IMR-90 (cell line): ENCODE measurements at regions not wholly inside any gene's neighbourhood (a gene's known extent, or its start where the extent isn't known, plus 50 kb on each side); places are given as distances from the start of the nearest gene placed in this dataset.

Experiments used
- ATAC-seq: fragments of 200-7000 bp; cut with Tn5 transposase; 2 replicates; pipeline ENCODE4 v1.9.1; 2020; ENCODE audit warnings: low read depth, mild to moderate bottlenecking, moderate library complexity
- BruUV-seq: library from RNA; stranded (reverse); fragments of 400-500 nt; replicated peaks from 2 replicates; lab custom pipeline; 2021; lab: Mats Ljungman, UMichigan
- CTCF ChIA-PET: fragments of 300-600 bp; formaldehyde crosslinking; extraction: SDS; loops from one replicate; lab custom pipeline; 2021; ENCODE audit warnings: antibody characterized with exemption; lab: Yijun Ruan, JAX
- POLR2A ChIA-PET: fragments of 300-600 bp; sonication (Branson Sonifier 250); formaldehyde crosslinking; loops from one replicate; lab custom pipeline; 2022; ENCODE audit warnings: antibody characterized with exemption; ENCODE audit not compliant: unreplicated experiment; lab: Charles Lee
- DNase-seq: peaks from one replicate; pipeline ENCODE4 v3.0.0; 2013
- H2AFZ ChIP-seq: replicated peaks from 2 replicates; pipeline ENCODE3; 2013; ENCODE audit warnings: low read length, mild to moderate bottlenecking; ENCODE audit not compliant: poor library complexity
- H2AK5ac ChIP-seq: 2 replicates; pipeline ENCODE4 v1.6.1; 2013; ENCODE audit warnings: low read depth, low read length, inconsistent platforms
- H2AK9ac ChIP-seq: replicated peaks from 2 replicates; pipeline ENCODE3; 2013; ENCODE audit warnings: mild to moderate bottlenecking, low read depth, low read length, moderate library complexity; ENCODE audit not compliant: poor library complexity
- H2BK120ac ChIP-seq: 2 replicates; pipeline ENCODE4 v1.6.1; 2013; ENCODE audit warnings: low read depth, low read length, inconsistent platforms
- H2BK15ac ChIP-seq: 3 replicates; pipeline ENCODE4 v1.6.1; 2013; ENCODE audit warnings: low read depth, low read length, inconsistent platforms
- H2BK20ac ChIP-seq: 2 replicates; pipeline ENCODE4 v1.6.1; 2013; ENCODE audit warnings: low read depth, mild to moderate bottlenecking, inconsistent platforms, low read length, moderate library complexity
- H2BK5ac ChIP-seq: 2 replicates; pipeline ENCODE4 v1.6.1; 2013; ENCODE audit warnings: mild to moderate bottlenecking, low read depth, low read length, inconsistent platforms; ENCODE audit not compliant: poor library complexity, severe bottlenecking
- H3K14ac ChIP-seq: replicated peaks from 2 replicates; pipeline ENCODE4 v1.6.1; 2013; ENCODE audit warnings: low read depth, low read length, inconsistent platforms
- H3K18ac ChIP-seq: 2 replicates; pipeline ENCODE4 v1.6.1; 2013; ENCODE audit warnings: low read depth, low read length, control low read depth
- H3K23ac ChIP-seq: 2 replicates; pipeline ENCODE4 v1.6.1; 2013; ENCODE audit warnings: low read depth, low read length, inconsistent platforms
- H3K27ac ChIP-seq: 2 replicates; pipeline ENCODE4 v1.5.1; 2013; ENCODE audit warnings: mild to moderate bottlenecking, control low read depth, low read length; ENCODE audit not compliant: insufficient read depth
- H3K27me3 ChIP-seq: 2 replicates; pipeline ENCODE4 v1.6.1; 2013; ENCODE audit warnings: low read length; ENCODE audit not compliant: control insufficient read depth, insufficient read depth
- H3K36me3 ChIP-seq: 2 replicates; pipeline ENCODE4 v1.6.1; 2013; ENCODE audit warnings: low read length, mixed read lengths; ENCODE audit not compliant: control insufficient read depth, insufficient read depth
- H3K4ac ChIP-seq: 2 replicates; pipeline ENCODE4 v1.6.1; 2013; ENCODE audit warnings: low read depth, low read length, inconsistent platforms
- H3K4me1 ChIP-seq: 2 replicates; pipeline ENCODE4 v1.6.1; 2013; ENCODE audit warnings: low read length, mixed read lengths; ENCODE audit not compliant: control insufficient read depth, insufficient read depth
- H3K4me2 ChIP-seq: 2 replicates; pipeline ENCODE4 v1.6.1; 2013; ENCODE audit warnings: low read depth, mild to moderate bottlenecking, control low read depth, low read length, moderate library complexity
- H3K4me3 ChIP-seq: 2 replicates; pipeline ENCODE4 v1.5.1; 2013; ENCODE audit warnings: low read depth, mild to moderate bottlenecking, control low read depth, low read length, moderate library complexity; ENCODE audit not compliant: insufficient read depth
- H3K56ac ChIP-seq: 2 replicates; pipeline ENCODE4 v1.6.1; 2013; ENCODE audit warnings: low read length, inconsistent platforms; ENCODE audit not compliant: insufficient read depth; ENCODE audit errors: extremely low read depth
- H3K79me1 ChIP-seq, 2 experiments: 2 replicates each; pipeline ENCODE4 v1.6.1; 2013; ENCODE audit warnings: low read length in 2 of 2, inconsistent platforms in 1 of 2, low read depth in 1 of 2
- H3K9ac ChIP-seq: 2 replicates; pipeline ENCODE4 v1.6.1; 2013; ENCODE audit warnings: low read depth, low read length, control low read depth
- H3K9me1 ChIP-seq: 2 replicates; pipeline ENCODE4 v1.6.1; 2013; ENCODE audit warnings: low read length, inconsistent platforms; ENCODE audit not compliant: insufficient read depth
- H3K9me3 ChIP-seq: 2 replicates; pipeline ENCODE4 v1.6.1; 2013; ENCODE audit warnings: low read length; ENCODE audit not compliant: control insufficient read depth, insufficient read depth
- H4K20me1 ChIP-seq: 2 replicates; pipeline ENCODE4 v1.6.1; 2013; ENCODE audit warnings: low read length, inconsistent platforms; ENCODE audit not compliant: insufficient read depth
- H4K5ac ChIP-seq: 2 replicates; pipeline ENCODE4 v1.6.1; 2013; ENCODE audit warnings: mild to moderate bottlenecking, low read depth, low read length, control low read depth
- H4K8ac ChIP-seq, 2 experiments: 2 replicates each; pipeline ENCODE4 v1.6.1; 2013; ENCODE audit warnings: low read depth in 2 of 2, low read length in 2 of 2, control low read depth in 1 of 2, inconsistent platforms in 1 of 2
- H4K91ac ChIP-seq: 2 replicates; pipeline ENCODE4 v1.6.1; 2013; ENCODE audit warnings: low read depth, low read length, inconsistent platforms; ENCODE audit not compliant: insufficient read depth
- MAFK ChIP-seq: IDR thresholded peaks from 2 replicates; pipeline ENCODE4 v1.6.1; 2012; ENCODE audit warnings: low read depth, low read length, improper control_type of control experiment
- MAZ ChIP-seq: IDR thresholded peaks from 2 replicates; pipeline ENCODE4 v1.6.1; 2012; ENCODE audit warnings: low read depth, mild to moderate bottlenecking, low read length, improper control_type of control experiment, moderate library complexity, borderline replicate concordance
- NFE2L2 ChIP-seq: fragments of 150-350 bp; IDR thresholded peaks from 2 replicates; pipeline ENCODE4 v1.6.1; 2016; ENCODE audit warnings: low read depth, mild to moderate bottlenecking, low read length
- RAD21 ChIP-seq: IDR thresholded peaks from 2 replicates; pipeline ENCODE4 v1.6.1; 2012; ENCODE audit warnings: low read length, improper control_type of control experiment
- WGBS, 2 experiments: methylation state at CpG; one replicate each; pipeline versions ENCODE4 v1.1.5 to v1.1.7; 2013; ENCODE audit warnings: missing lambda C conversion rate in 2 of 2; ENCODE audit not compliant: insufficient read length in 1 of 2; ENCODE audit errors: extremely low coverage in 2 of 2; 5-methylcytosine and 5-hydroxymethylcytosine counted together
- dilution Hi-C: fragments of 300-500 bp; cut with HindIII; formaldehyde crosslinking; loops from one replicate; pipeline ENCODE4 v1.14.3; 2018; ENCODE audit warnings: low sequenced_read_pairs; ENCODE audit not compliant: unreplicated experiment
- in situ Hi-C: fragments of 300-500 bp; cut with MboI; formaldehyde crosslinking; loops from 3 replicates; pipeline ENCODE4 v1.14.3; 2019; ENCODE audit warnings: low sequenced_read_pairs, inconsistent platforms, mixed read lengths
- intact Hi-C: fragments of 100-400 bp; cut with micrococcal nuclease; formaldehyde crosslinking; loops from 2 replicates; pipeline ENCODE4 v1.10.0; 2022

GRCh38 chr10:78716043-78716660 lies 352.6 kb upstream of the ZMIZ1 start:
- no peak for TF ChIP-seq RAD21
- TF ChIP-seq MAZ = no peak
- TF ChIP-seq NFE2L2 = no peak
- no peak for TF ChIP-seq MAFK
- no peaks in the 10 kb centered on the region for H3K9me3 ChIP-seq
- no peak overlapping the region for H3K56ac ChIP-seq
- POLR2A ChIA-PET = no interaction called here
- 0 out of 2 replicates have a peak overlapping the region, but pooled peaks have one; percentile 15 for H3K23ac ChIP-seq
- no peak overlapping the region for H3K9ac ChIP-seq
- H3K4ac ChIP-seq = no peak overlapping the region
- no peak overlapping the region for H2BK5ac ChIP-seq
- H3K18ac ChIP-seq = no peak overlapping the region
- H3K27me3 ChIP-seq = peaks cover 5% of the 10 kb centered on the region
- dilution Hi-C loops = no loop called here
- peak overlapping the region; percentile 51; the same call in 1 of the 2 replicates for H2AK5ac ChIP-seq
- H3K9me1 ChIP-seq = peaks cover 5% of the 10 kb centered on the region; the same call in 1 of the 2 replicates
- no peak overlapping the region for H3K4me2 ChIP-seq
- in situ Hi-C loops = no loop called here
- intact Hi-C loops = no loop called here
- CTCF ChIA-PET = no interaction called here
- H3K4me3 ChIP-seq = no peak overlapping the region
- H4K8ac ChIP-seq = no peak overlapping the region
- H2BK120ac ChIP-seq = no peak overlapping the region
- peak overlapping the region; percentile 47; the same call in 1 of the 2 replicates for H2BK20ac ChIP-seq
- no peaks in the 10 kb centered on the region for H4K20me1 ChIP-seq
- 70% methylated on average over 3 of the region's 6 CpGs; no CpG with 5 or more reads in 1 of the 2 experiments for WGBS, 2 experiments
- H2BK15ac ChIP-seq = no peak overlapping the region
- no peak overlapping the region for H3K14ac ChIP-seq
- H2AK9ac ChIP-seq = no peak overlapping the region
- H4K5ac ChIP-seq = no peak overlapping the region
- no TSS peak for BruUV-seq
- ATAC-seq (no peak), DNase-seq (no peak)
- no peak overlapping the region for H3K27ac ChIP-seq
- H4K91ac ChIP-seq = no peak overlapping the region
- H2AFZ ChIP-seq = no peak overlapping the region
- H3K4me1 ChIP-seq = peaks cover 12% of the 10 kb centered on the region
- H3K79me1 ChIP-seq = no peaks in the 10 kb centered on the region
- H3K36me3 ChIP-seq = no peaks in the 10 kb centered on the region
